ENCODE measurements at regions not wholly inside any gene's neighbourhood (a gene's known extent, or its start where the extent isn't known, plus 50 kb on each side); places are given as distances from the start of the nearest gene placed in this dataset.

DNA sequence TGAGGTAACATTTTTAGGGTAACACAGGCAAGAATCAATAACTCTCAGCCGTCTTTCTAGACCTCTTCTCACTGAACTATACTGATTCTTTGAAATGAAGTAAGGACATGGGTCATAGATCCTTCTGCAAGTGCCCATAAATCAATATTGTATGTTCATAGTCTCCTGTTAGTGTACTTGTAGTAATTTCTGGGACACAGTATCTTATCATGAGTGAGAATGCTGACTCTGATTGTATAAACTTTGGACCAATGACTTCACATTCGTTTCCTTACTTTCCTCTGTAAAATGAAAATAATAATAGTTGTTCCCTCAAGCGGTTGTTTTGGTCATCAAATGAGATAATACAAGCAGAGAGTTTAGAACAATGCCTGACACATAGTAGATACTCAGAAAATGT lies 777.1 kb upstream of the GOLIM4 start:
- no peak for DNase-seq
- no peaks in the 10 kb centered on the region for H4K20me1 ChIP-seq (ENCODE audit: insufficient read depth, low read length)
- no peak overlapping the region for H2BK120ac ChIP-seq (ENCODE audit: low read depth, low read length)
- ChIA-PET POLR2A (ENCODE audit: unreplicated experiment) (no interaction called here), CTCF (no interaction called here)
- no peak overlapping the region for H3K4me2 ChIP-seq (ENCODE audit: low read depth, low read length)
- in situ Hi-C loops (cut with MboI; ENCODE audit: low sequenced_read_pairs), result no loop called here
- no CpG with 5 or more reads among the region's 3 CpGs for WGBS, 2 experiments (ENCODE audit: extremely low coverage in 2 of 2, insufficient read length in 1 of 2)
- H3K23ac ChIP-seq (ENCODE audit: low read depth, low read length), result no peak overlapping the region
- H2BK20ac ChIP-seq (ENCODE audit: low read depth, low read length), result no peak overlapping the region
- H3K36me3 ChIP-seq (ENCODE audit: control insufficient read depth, insufficient read depth, low read length), result no peaks in the 10 kb centered on the region
- no peak overlapping the region for H4K8ac ChIP-seq (ENCODE audit: low read depth in 2 of 2, low read length in 2 of 2)
- no peak overlapping the region for H3K56ac ChIP-seq (ENCODE audit: extremely low read depth, insufficient read depth, low read length)
- TF ChIP-seq CEBPB (IDR thresholded peaks at IDR 0.05; ENCODE audit: low read depth, low read length) (no peak), RFX5 (IDR thresholded peaks at IDR 0.05; ENCODE audit: low read depth, low read length) (no peak), MAFK (IDR thresholded peaks at IDR 0.05; ENCODE audit: low read depth, low read length) (no peak), RCOR1 (IDR thresholded peaks at IDR 0.05; ENCODE audit: insufficient replicate concordance, low read length) (no peak), MAZ (IDR thresholded peaks at IDR 0.05; ENCODE audit: borderline replicate concordance, low read depth, low read length) (no peak), FOS (IDR thresholded peaks at IDR 0.05; ENCODE audit: low read depth, low read length) (no peak), CHD1 (IDR thresholded peaks at IDR 0.05; ENCODE audit: low read depth, low read length) (no peak), POLR2A (IDR thresholded peaks at IDR 0.05; ENCODE audit: low read depth, low read length) (no peak), NFE2L2 (IDR thresholded peaks at IDR 0.05; ENCODE audit: low read depth, low read length) (no peak), SMC3 (IDR thresholded peaks at IDR 0.05; ENCODE audit: low read depth, low read length) (no peak)
- TF ChIP-seq, protein P1, sequence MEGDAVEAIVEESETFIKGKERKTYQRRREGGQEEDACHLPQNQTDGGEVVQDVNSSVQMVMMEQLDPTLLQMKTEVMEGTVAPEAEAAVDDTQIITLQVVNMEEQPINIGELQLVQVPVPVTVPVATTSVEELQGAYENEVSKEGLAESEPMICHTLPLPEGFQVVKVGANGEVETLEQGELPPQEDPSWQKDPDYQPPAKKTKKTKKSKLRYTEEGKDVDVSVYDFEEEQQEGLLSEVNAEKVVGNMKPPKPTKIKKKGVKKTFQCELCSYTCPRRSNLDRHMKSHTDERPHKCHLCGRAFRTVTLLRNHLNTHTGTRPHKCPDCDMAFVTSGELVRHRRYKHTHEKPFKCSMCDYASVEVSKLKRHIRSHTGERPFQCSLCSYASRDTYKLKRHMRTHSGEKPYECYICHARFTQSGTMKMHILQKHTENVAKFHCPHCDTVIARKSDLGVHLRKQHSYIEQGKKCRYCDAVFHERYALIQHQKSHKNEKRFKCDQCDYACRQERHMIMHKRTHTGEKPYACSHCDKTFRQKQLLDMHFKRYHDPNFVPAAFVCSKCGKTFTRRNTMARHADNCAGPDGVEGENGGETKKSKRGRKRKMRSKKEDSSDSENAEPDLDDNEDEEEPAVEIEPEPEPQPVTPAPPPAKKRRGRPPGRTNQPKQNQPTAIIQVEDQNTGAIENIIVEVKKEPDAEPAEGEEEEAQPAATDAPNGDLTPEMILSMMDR (conservative IDR thresholded peaks at IDR 0.05; ENCODE audit: low read depth, low read length), result no peak
- TF ChIP-seq, protein P2, sequence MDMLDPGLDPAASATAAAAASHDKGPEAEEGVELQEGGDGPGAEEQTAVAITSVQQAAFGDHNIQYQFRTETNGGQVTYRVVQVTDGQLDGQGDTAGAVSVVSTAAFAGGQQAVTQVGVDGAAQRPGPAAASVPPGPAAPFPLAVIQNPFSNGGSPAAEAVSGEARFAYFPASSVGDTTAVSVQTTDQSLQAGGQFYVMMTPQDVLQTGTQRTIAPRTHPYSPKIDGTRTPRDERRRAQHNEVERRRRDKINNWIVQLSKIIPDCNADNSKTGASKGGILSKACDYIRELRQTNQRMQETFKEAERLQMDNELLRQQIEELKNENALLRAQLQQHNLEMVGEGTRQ (IDR thresholded peaks at IDR 0.05; ENCODE audit: low read depth, low read length), result no peak
- TF ChIP-seq, protein P3, sequence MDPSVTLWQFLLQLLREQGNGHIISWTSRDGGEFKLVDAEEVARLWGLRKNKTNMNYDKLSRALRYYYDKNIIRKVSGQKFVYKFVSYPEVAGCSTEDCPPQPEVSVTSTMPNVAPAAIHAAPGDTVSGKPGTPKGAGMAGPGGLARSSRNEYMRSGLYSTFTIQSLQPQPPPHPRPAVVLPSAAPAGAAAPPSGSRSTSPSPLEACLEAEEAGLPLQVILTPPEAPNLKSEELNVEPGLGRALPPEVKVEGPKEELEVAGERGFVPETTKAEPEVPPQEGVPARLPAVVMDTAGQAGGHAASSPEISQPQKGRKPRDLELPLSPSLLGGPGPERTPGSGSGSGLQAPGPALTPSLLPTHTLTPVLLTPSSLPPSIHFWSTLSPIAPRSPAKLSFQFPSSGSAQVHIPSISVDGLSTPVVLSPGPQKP (IDR thresholded peaks at IDR 0.05; ENCODE audit: borderline replicate concordance, low read depth, low read length), result no peak
- no peak overlapping the region for H2AFZ ChIP-seq (replicated peaks; ENCODE audit: low read length, poor library complexity)
- no peak overlapping the region for H2BK5ac ChIP-seq (ENCODE audit: low read depth, low read length, poor library complexity, severe bottlenecking)
- H3K79me1 ChIP-seq (ENCODE audit: low read depth in 1 of 2, low read length in 2 of 2), result no peaks in the 10 kb centered on the region
- ATAC-seq (ENCODE audit: low read depth), result no peak
- no peak overlapping the region for H4K91ac ChIP-seq (ENCODE audit: insufficient read depth, low read depth, low read length)
- intact Hi-C loops (cut with micrococcal nuclease), result no loop called here
- no peak overlapping the region for H3K4ac ChIP-seq (ENCODE audit: low read depth, low read length)
- dilution Hi-C loops (cut with HindIII; ENCODE audit: low sequenced_read_pairs, unreplicated experiment), result no loop called here
- H3K27me3 ChIP-seq (ENCODE audit: control insufficient read depth, insufficient read depth, low read length), result no peaks in the 10 kb centered on the region
- no peak overlapping the region for H3K14ac ChIP-seq (replicated peaks; ENCODE audit: low read depth, low read length)
- no peak overlapping the region for H2AK5ac ChIP-seq (ENCODE audit: low read depth, low read length)
- H3K9me3 ChIP-seq (ENCODE audit: control insufficient read depth, insufficient read depth, low read length), result no peaks in the 10 kb centered on the region
- no peak overlapping the region for H2AK9ac ChIP-seq (replicated peaks; ENCODE audit: low read depth, low read length, poor library complexity)
- no peak overlapping the region for H3K9ac ChIP-seq (ENCODE audit: low read depth, low read length)
- no peak overlapping the region for H3K4me3 ChIP-seq (ENCODE audit: insufficient read depth, low read depth, low read length)
- no peaks in the 10 kb centered on the region for H3K4me1 ChIP-seq (ENCODE audit: control insufficient read depth, insufficient read depth, low read length)
- H2BK15ac ChIP-seq (ENCODE audit: low read depth, low read length), result no peak overlapping the region
- H4K5ac ChIP-seq (ENCODE audit: low read depth, low read length), result no peak overlapping the region
- BruUV-seq (replicated peaks), result no TSS peak
- no peaks in the 10 kb centered on the region; the same call in 1 of the 2 replicates for H3K9me1 ChIP-seq (ENCODE audit: insufficient read depth, low read length)
- H3K27ac ChIP-seq (ENCODE audit: insufficient read depth, low read length), result no peak overlapping the region
- no peak overlapping the region for H3K18ac ChIP-seq (ENCODE audit: low read depth, low read length)
